IMR-90 (cell line): ENCODE measurements at regions not wholly inside any gene's neighbourhood (a gene's known extent, or its start where the extent isn't known, plus 50 kb on each side); places are given as distances from the start of the nearest gene placed in this dataset.

Source experiments
- ATAC-seq: fragments of 200-7000 bp; cut with Tn5 transposase; 2 replicates; pipeline ENCODE4 v1.9.1; 2020; ENCODE audit warnings: low read depth, mild to moderate bottlenecking, moderate library complexity
- BruUV-seq: library from RNA; stranded (reverse); fragments of 400-500 nt; replicated peaks from 2 replicates; lab custom pipeline; 2021; lab: Mats Ljungman, UMichigan
- CTCF ChIA-PET: fragments of 300-600 bp; formaldehyde crosslinking; extraction: SDS; loops from one replicate; lab custom pipeline; 2021; ENCODE audit warnings: antibody characterized with exemption; lab: Yijun Ruan, JAX
- POLR2A ChIA-PET: fragments of 300-600 bp; sonication (Branson Sonifier 250); formaldehyde crosslinking; loops from one replicate; lab custom pipeline; 2022; ENCODE audit warnings: antibody characterized with exemption; ENCODE audit not compliant: unreplicated experiment; lab: Charles Lee
- DNase-seq: peaks from one replicate; pipeline ENCODE4 v3.0.0; 2013
- H2AFZ ChIP-seq: replicated peaks from 2 replicates; pipeline ENCODE3; 2013; ENCODE audit warnings: low read length, mild to moderate bottlenecking; ENCODE audit not compliant: poor library complexity
- H2AK5ac ChIP-seq: 2 replicates; pipeline ENCODE4 v1.6.1; 2013; ENCODE audit warnings: low read depth, low read length, inconsistent platforms
- H2AK9ac ChIP-seq: replicated peaks from 2 replicates; pipeline ENCODE3; 2013; ENCODE audit warnings: mild to moderate bottlenecking, low read depth, low read length, moderate library complexity; ENCODE audit not compliant: poor library complexity
- H2BK120ac ChIP-seq: 2 replicates; pipeline ENCODE4 v1.6.1; 2013; ENCODE audit warnings: low read depth, low read length, inconsistent platforms
- H2BK15ac ChIP-seq: 3 replicates; pipeline ENCODE4 v1.6.1; 2013; ENCODE audit warnings: low read depth, low read length, inconsistent platforms
- H2BK20ac ChIP-seq: 2 replicates; pipeline ENCODE4 v1.6.1; 2013; ENCODE audit warnings: low read depth, mild to moderate bottlenecking, inconsistent platforms, low read length, moderate library complexity
- H2BK5ac ChIP-seq: 2 replicates; pipeline ENCODE4 v1.6.1; 2013; ENCODE audit warnings: mild to moderate bottlenecking, low read depth, low read length, inconsistent platforms; ENCODE audit not compliant: poor library complexity, severe bottlenecking
- H3K14ac ChIP-seq: replicated peaks from 2 replicates; pipeline ENCODE4 v1.6.1; 2013; ENCODE audit warnings: low read depth, low read length, inconsistent platforms
- H3K18ac ChIP-seq: 2 replicates; pipeline ENCODE4 v1.6.1; 2013; ENCODE audit warnings: low read depth, low read length, control low read depth
- H3K23ac ChIP-seq: 2 replicates; pipeline ENCODE4 v1.6.1; 2013; ENCODE audit warnings: low read depth, low read length, inconsistent platforms
- H3K27ac ChIP-seq: 2 replicates; pipeline ENCODE4 v1.5.1; 2013; ENCODE audit warnings: mild to moderate bottlenecking, control low read depth, low read length; ENCODE audit not compliant: insufficient read depth
- H3K27me3 ChIP-seq: 2 replicates; pipeline ENCODE4 v1.6.1; 2013; ENCODE audit warnings: low read length; ENCODE audit not compliant: control insufficient read depth, insufficient read depth
- H3K36me3 ChIP-seq: 2 replicates; pipeline ENCODE4 v1.6.1; 2013; ENCODE audit warnings: low read length, mixed read lengths; ENCODE audit not compliant: control insufficient read depth, insufficient read depth
- H3K4ac ChIP-seq: 2 replicates; pipeline ENCODE4 v1.6.1; 2013; ENCODE audit warnings: low read depth, low read length, inconsistent platforms
- H3K4me1 ChIP-seq: 2 replicates; pipeline ENCODE4 v1.6.1; 2013; ENCODE audit warnings: low read length, mixed read lengths; ENCODE audit not compliant: control insufficient read depth, insufficient read depth
- H3K4me2 ChIP-seq: 2 replicates; pipeline ENCODE4 v1.6.1; 2013; ENCODE audit warnings: low read depth, mild to moderate bottlenecking, control low read depth, low read length, moderate library complexity
- H3K4me3 ChIP-seq: 2 replicates; pipeline ENCODE4 v1.5.1; 2013; ENCODE audit warnings: low read depth, mild to moderate bottlenecking, control low read depth, low read length, moderate library complexity; ENCODE audit not compliant: insufficient read depth
- H3K56ac ChIP-seq: 2 replicates; pipeline ENCODE4 v1.6.1; 2013; ENCODE audit warnings: low read length, inconsistent platforms; ENCODE audit not compliant: insufficient read depth; ENCODE audit errors: extremely low read depth
- H3K79me1 ChIP-seq, 2 experiments: 2 replicates each; pipeline ENCODE4 v1.6.1; 2013; ENCODE audit warnings: low read length in 2 of 2, inconsistent platforms in 1 of 2, low read depth in 1 of 2
- H3K9ac ChIP-seq: 2 replicates; pipeline ENCODE4 v1.6.1; 2013; ENCODE audit warnings: low read depth, low read length, control low read depth
- H3K9me1 ChIP-seq: 2 replicates; pipeline ENCODE4 v1.6.1; 2013; ENCODE audit warnings: low read length, inconsistent platforms; ENCODE audit not compliant: insufficient read depth
- H3K9me3 ChIP-seq: 2 replicates; pipeline ENCODE4 v1.6.1; 2013; ENCODE audit warnings: low read length; ENCODE audit not compliant: control insufficient read depth, insufficient read depth
- H4K20me1 ChIP-seq: 2 replicates; pipeline ENCODE4 v1.6.1; 2013; ENCODE audit warnings: low read length, inconsistent platforms; ENCODE audit not compliant: insufficient read depth
- H4K5ac ChIP-seq: 2 replicates; pipeline ENCODE4 v1.6.1; 2013; ENCODE audit warnings: mild to moderate bottlenecking, low read depth, low read length, control low read depth
- H4K8ac ChIP-seq, 2 experiments: 2 replicates each; pipeline ENCODE4 v1.6.1; 2013; ENCODE audit warnings: low read depth in 2 of 2, low read length in 2 of 2, control low read depth in 1 of 2, inconsistent platforms in 1 of 2
- H4K91ac ChIP-seq: 2 replicates; pipeline ENCODE4 v1.6.1; 2013; ENCODE audit warnings: low read depth, low read length, inconsistent platforms; ENCODE audit not compliant: insufficient read depth
- RFX5 ChIP-seq: IDR thresholded peaks from 2 replicates; pipeline ENCODE4 v1.8.0; 2012; ENCODE audit warnings: low read depth, mild to moderate bottlenecking, low read length, moderate library complexity
- WGBS, 2 experiments: methylation state at CpG; one replicate each; pipeline versions ENCODE4 v1.1.5 to v1.1.7; 2013; ENCODE audit warnings: missing lambda C conversion rate in 2 of 2; ENCODE audit not compliant: insufficient read length in 1 of 2; ENCODE audit errors: extremely low coverage in 2 of 2; 5-methylcytosine and 5-hydroxymethylcytosine counted together
- dilution Hi-C: fragments of 300-500 bp; cut with HindIII; formaldehyde crosslinking; loops from one replicate; pipeline ENCODE4 v1.14.3; 2018; ENCODE audit warnings: low sequenced_read_pairs; ENCODE audit not compliant: unreplicated experiment
- in situ Hi-C: fragments of 300-500 bp; cut with MboI; formaldehyde crosslinking; loops from 3 replicates; pipeline ENCODE4 v1.14.3; 2019; ENCODE audit warnings: low sequenced_read_pairs, inconsistent platforms, mixed read lengths
- intact Hi-C: fragments of 100-400 bp; cut with micrococcal nuclease; formaldehyde crosslinking; loops from 2 replicates; pipeline ENCODE4 v1.10.0; 2022
- TF ChIP-seq, protein P1 (sequence below): fragments of 150-350 bp; IDR thresholded peaks from 2 replicates; pipeline ENCODE4 v1.6.1; 2017; ENCODE audit warnings: mild to moderate bottlenecking, antibody characterized with exemption, low read length, low read depth

DNA sequence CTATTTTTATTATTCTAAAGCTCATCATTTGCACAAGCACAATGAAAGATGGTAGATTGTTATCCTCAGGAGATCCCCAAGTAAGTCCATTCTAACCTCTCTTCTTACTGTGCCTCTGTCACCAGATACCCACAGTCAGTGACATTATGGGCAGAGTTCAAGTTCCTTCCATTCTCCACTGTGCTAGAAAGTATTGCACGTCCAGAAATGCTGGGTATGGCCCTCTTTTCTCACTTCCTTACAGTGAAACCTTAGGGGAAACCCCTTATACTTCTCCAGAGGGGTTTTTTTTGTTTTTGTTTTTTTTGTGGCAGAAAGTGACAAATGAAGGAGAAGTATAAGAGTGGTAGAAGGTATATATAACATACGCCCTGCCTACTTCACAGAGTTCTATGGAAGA lies 102.9 kb downstream of the DIO2 start:
- no peak for ATAC-seq
- POLR2A ChIA-PET = no interaction called here
- H4K8ac ChIP-seq = no peak overlapping the region

More for the DNA sequence above, 102.9 kb downstream of the DIO2 start:
- Histone ChIP-seq H3K79me1 (no peaks in the 10 kb centered on the region), H2BK5ac (no peak overlapping the region), H2AFZ (no peak overlapping the region), H4K5ac (no peak overlapping the region), H3K9me1 (no peaks in the 10 kb centered on the region), H3K9me3 (no peaks in the 10 kb centered on the region), H3K36me3 (no peaks in the 10 kb centered on the region), H3K4me1 (no peaks in the 10 kb centered on the region), H4K20me1 (no peaks in the 10 kb centered on the region), H4K91ac (no peak overlapping the region), H3K23ac (no peak overlapping the region), H2BK15ac (no peak overlapping the region), H3K27ac (no peak overlapping the region), H3K4me2 (no peak overlapping the region), H3K27me3 (no peaks in the 10 kb centered on the region), H2BK20ac (no peak overlapping the region), H3K4me3 (no peak overlapping the region), H3K14ac (no peak overlapping the region), H3K56ac (no peak overlapping the region), H2AK9ac (no peak overlapping the region), H2AK5ac (no peak overlapping the region), H3K9ac (no peak overlapping the region), H3K4ac (no peak overlapping the region), H2BK120ac (no peak overlapping the region), H3K18ac (no peak overlapping the region)
- no CpG with 5 or more reads among the region's 2 CpGs for WGBS, 2 experiments
- intact Hi-C loops = no loop called here
- CTCF ChIA-PET = no interaction called here
- no TSS peak for BruUV-seq
- TF ChIP-seq, protein P1, sequence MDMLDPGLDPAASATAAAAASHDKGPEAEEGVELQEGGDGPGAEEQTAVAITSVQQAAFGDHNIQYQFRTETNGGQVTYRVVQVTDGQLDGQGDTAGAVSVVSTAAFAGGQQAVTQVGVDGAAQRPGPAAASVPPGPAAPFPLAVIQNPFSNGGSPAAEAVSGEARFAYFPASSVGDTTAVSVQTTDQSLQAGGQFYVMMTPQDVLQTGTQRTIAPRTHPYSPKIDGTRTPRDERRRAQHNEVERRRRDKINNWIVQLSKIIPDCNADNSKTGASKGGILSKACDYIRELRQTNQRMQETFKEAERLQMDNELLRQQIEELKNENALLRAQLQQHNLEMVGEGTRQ = no peak
- TF ChIP-seq RFX5 = no peak
- in situ Hi-C loops = no loop called here
- dilution Hi-C loops = no loop called here
- no peak for DNase-seq
